ENCODE measurements at regions not wholly inside any gene's neighbourhood (a gene's known extent, or its start where the extent isn't known, plus 50 kb on each side); places are given as distances from the start of the nearest gene placed in this dataset.

DNA sequence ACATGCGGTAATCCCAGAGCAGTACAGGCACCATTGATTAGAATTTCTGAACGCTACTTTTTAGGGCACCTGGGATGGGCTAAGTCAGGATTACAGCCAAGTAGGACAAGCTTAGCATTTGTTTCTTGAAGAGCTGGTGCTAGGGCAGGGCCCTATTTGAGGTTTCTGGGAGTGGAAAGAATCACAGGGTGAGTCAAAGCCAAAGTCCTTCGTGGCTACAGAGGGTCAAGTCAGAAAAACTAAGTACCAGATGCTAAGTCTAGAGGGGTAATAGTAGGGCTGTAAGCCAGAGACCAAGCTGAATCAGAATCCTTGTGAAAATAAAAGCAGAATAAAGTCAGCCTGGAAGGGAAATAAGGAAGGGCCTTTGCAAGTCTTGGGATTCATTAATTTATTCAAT is 448.6 kb downstream of the ZIC3 start:
- no peak for DNase-seq (ENCODE audit: low read depth in 1 of 2, low spot score in 2 of 2)

More for the DNA sequence above, 448.6 kb downstream of the ZIC3 start:
- no peak overlapping the region for H3K4me3 ChIP-seq (ENCODE audit: extremely low read depth in 1 of 4, insufficient read depth in 2 of 4, low read depth in 3 of 4, low read length in 4 of 4)
- H3K56ac ChIP-seq (replicated peaks; ENCODE audit: insufficient read length, low read depth, low read length): no peak overlapping the region
- ChIA-PET POLR2A (ENCODE audit: partially characterized antibody) (no interaction called here), CTCF (ENCODE audit: partially characterized antibody) (interaction anchor here (1.7 kb wide), 1 partner anchor 19 kb away, joined by 3 read pairs; no protein-coding TSS in a partner anchor)
- no peak overlapping the region for H4K5ac ChIP-seq (ENCODE audit: insufficient read length, low read depth, low read length)
- no peak overlapping the region for H2BK20ac ChIP-seq (ENCODE audit: low read length)
- H3K4ac ChIP-seq (replicated peaks; ENCODE audit: insufficient read length, low read depth, low read length): no peak overlapping the region
- H2AK5ac ChIP-seq (ENCODE audit: low read depth, low read length): no peak overlapping the region
- H3K9me3 ChIP-seq (ENCODE audit: insufficient read depth in 2 of 2, low read depth in 1 of 2, low read length in 1 of 2): no peaks in the 10 kb centered on the region
- WGBS, 2 experiments (ENCODE audit: extremely low coverage in 1 of 2, insufficient coverage in 1 of 2, insufficient read length in 1 of 2, insufficient replicate concordance in 2 of 2, low coverage in 1 of 2, low lambda C conversion rate in 2 of 2, missing lambda C conversion rate in 1 of 2): 71% methylated on average over 3 of the region's 3 CpGs; no CpG with 5 or more reads in 1 of the 2 experiments
- no peaks in the 10 kb centered on the region for H3K4me1 ChIP-seq (replicated peaks in 1 of 4; ENCODE audit: control insufficient read depth in 3 of 4, insufficient read depth in 4 of 4, low read length in 3 of 4)
- no peaks in the 10 kb centered on the region for H3K27me3 ChIP-seq (replicated peaks in 1 of 4; ENCODE audit: control insufficient read depth in 3 of 4, extremely low read depth in 1 of 4, insufficient read depth in 3 of 4, low read length in 3 of 4)
- H3K23ac ChIP-seq (ENCODE audit: insufficient read length): no peak overlapping the region
- no peak overlapping the region for H3K14ac ChIP-seq (ENCODE audit: insufficient read length)
- H3K23me2 ChIP-seq (ENCODE audit: low read depth, low read length): no peaks in the 10 kb centered on the region
- H2BK15ac ChIP-seq (ENCODE audit: low read length): no peak overlapping the region
- no peak overlapping the region for H4K91ac ChIP-seq (replicated peaks; ENCODE audit: insufficient read length, low read length)
- no peak overlapping the region for H3K18ac ChIP-seq (ENCODE audit: extremely low read depth, low read length)
- H3K79me1 ChIP-seq (ENCODE audit: low read depth, low read length): no peaks in the 10 kb centered on the region
- no peak overlapping the region for H3K4me2 ChIP-seq (ENCODE audit: insufficient read depth in 1 of 2, low read depth in 2 of 2, low read length in 2 of 2)
- H3K9ac ChIP-seq (replicated peaks in 1 of 4; ENCODE audit: extremely low read depth in 1 of 4, low read depth in 3 of 4, low read length in 3 of 4): no peak overlapping the region
- no peaks in the 10 kb centered on the region for H4K20me1 ChIP-seq (replicated peaks in 1 of 2; ENCODE audit: control insufficient read depth in 1 of 2, insufficient read depth in 2 of 2, low read length in 2 of 2)
- H3K27ac ChIP-seq (ENCODE audit: low read depth, low read length): no peak overlapping the region
- no peak for FAIRE-seq
- no peak overlapping the region for H2BK120ac ChIP-seq (replicated peaks; ENCODE audit: low read depth, low read length)
- TF ChIP-seq CBX8 (IDR thresholded peaks at IDR 0.05; ENCODE audit: borderline replicate concordance, low read depth, low read length) (no peak), EP300 (IDR thresholded peaks at IDR 0.05; ENCODE audit: borderline replicate concordance in 1 of 2, low read depth in 2 of 2, low read length in 2 of 2) (no peak), RXRA (IDR thresholded peaks at IDR 0.05; ENCODE audit: insufficient read depth, low read depth, low read length) (no peak), POLR2A (IDR thresholded peaks at IDR 0.05; ENCODE audit: control extremely low read depth in 1 of 2, low read depth in 2 of 2, low read length in 2 of 2) (no peak), SIX5 (IDR thresholded peaks at IDR 0.05; ENCODE audit: low read depth, low read length) (no peak), FOSL1 (IDR thresholded peaks at IDR 0.05; ENCODE audit: insufficient read depth, low read depth, low read length) (no peak), ASH2L (IDR thresholded peaks at IDR 0.05; ENCODE audit: low read length) (no peak), CREB1 (IDR thresholded peaks at IDR 0.05) (no peak), KDM5A (IDR thresholded peaks at IDR 0.05; ENCODE audit: low read length) (no peak), KDM1A (IDR thresholded peaks at IDR 0.05; ENCODE audit: borderline replicate concordance, low read length) (no peak)
- TF ChIP-seq, protein P1, sequence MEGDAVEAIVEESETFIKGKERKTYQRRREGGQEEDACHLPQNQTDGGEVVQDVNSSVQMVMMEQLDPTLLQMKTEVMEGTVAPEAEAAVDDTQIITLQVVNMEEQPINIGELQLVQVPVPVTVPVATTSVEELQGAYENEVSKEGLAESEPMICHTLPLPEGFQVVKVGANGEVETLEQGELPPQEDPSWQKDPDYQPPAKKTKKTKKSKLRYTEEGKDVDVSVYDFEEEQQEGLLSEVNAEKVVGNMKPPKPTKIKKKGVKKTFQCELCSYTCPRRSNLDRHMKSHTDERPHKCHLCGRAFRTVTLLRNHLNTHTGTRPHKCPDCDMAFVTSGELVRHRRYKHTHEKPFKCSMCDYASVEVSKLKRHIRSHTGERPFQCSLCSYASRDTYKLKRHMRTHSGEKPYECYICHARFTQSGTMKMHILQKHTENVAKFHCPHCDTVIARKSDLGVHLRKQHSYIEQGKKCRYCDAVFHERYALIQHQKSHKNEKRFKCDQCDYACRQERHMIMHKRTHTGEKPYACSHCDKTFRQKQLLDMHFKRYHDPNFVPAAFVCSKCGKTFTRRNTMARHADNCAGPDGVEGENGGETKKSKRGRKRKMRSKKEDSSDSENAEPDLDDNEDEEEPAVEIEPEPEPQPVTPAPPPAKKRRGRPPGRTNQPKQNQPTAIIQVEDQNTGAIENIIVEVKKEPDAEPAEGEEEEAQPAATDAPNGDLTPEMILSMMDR (IDR thresholded peaks at IDR 0.05; ENCODE audit: control extremely low read depth in 1 of 3, insufficient read depth in 1 of 3, low read depth in 1 of 3, low read length in 3 of 3): no peak
- no peak overlapping the region for H2AFZ ChIP-seq (ENCODE audit: low read length)
- H4K8ac ChIP-seq (ENCODE audit: extremely low read depth, insufficient read depth, low read length): no peak overlapping the region
- H2BK12ac ChIP-seq (ENCODE audit: low read depth, low read length): no peak overlapping the region
- no peak overlapping the region for H2BK5ac ChIP-seq (ENCODE audit: low read depth, low read length)
- H3K79me2 ChIP-seq (ENCODE audit: control insufficient read depth in 1 of 2, insufficient read depth in 2 of 2, low read length in 2 of 2): no peaks in the 10 kb centered on the region
- no peaks in the 10 kb centered on the region for H3K36me3 ChIP-seq (ENCODE audit: control insufficient read depth in 2 of 4, insufficient read depth in 4 of 4, low read length in 3 of 4)
